ENCODE measurements at regions not wholly inside any gene's neighbourhood (a gene's known extent, or its start where the extent isn't known, plus 50 kb on each side); places are given as distances from the start of the nearest gene placed in this dataset.

DNA sequence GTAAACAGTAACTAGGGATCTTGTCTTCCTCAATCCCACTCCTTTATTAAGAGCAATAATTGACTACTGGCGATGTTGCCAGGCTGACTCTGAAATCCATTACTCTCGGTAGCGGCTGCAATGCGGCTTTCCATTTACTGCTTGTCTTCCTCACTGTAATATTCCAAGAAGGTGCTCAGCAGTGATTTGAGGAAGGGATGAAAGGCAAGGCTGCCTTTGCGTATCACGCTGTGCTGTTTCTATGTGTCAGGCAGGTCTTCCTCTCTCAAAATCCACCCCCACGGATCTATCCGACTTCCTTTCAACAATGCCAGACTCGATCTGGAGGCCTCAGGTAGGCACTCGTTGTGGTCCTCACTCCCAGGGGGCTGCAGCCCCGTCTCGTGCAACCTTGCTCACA is 261.4 kb upstream of the CDH4 start:
- TF ChIP-seq CHD2 (IDR thresholded peaks at IDR 0.05; ENCODE audit: low read length, partially characterized antibody) (no peak), FOSL2 (IDR thresholded peaks at IDR 0.05; ENCODE audit: borderline replicate concordance, low read depth) (no peak), CTCF (IDR thresholded peaks at IDR 0.05) (no peak), TAF1 (IDR thresholded peaks at IDR 0.05; ENCODE audit: borderline replicate concordance, low read depth, low read length) (no peak)

All from SK-N-SH (cell line).